Neural progenitor cell (in vitro differentiated cells): ENCODE measurements at regions not wholly inside any gene's neighbourhood (a gene's known extent, or its start where the extent isn't known, plus 50 kb on each side); places are given as distances from the start of the nearest gene placed in this dataset.

ENCODE experiments used
- DNase-seq: peaks from one replicate; pipeline ENCODE4 v3.0.0-alpha.2; 2016; ENCODE audit warnings: low spot score
- H2AFZ ChIP-seq: fragments of 200-600 bp; sonication (generic); replicated peaks from 2 replicates; pipeline ENCODE4 v1.6.1; 2016; ENCODE audit warnings: antibody characterized with exemption
- H3F3A ChIP-seq: fragments of 200-600 bp; sonication (generic); 2 replicates; pipeline ENCODE4 v1.6.1; 2016; ENCODE audit warnings: antibody characterized with exemption, low read depth
- H3K27ac ChIP-seq: fragments of 200-600 bp; sonication (generic); 2 replicates; pipeline ENCODE4 v1.5.1; 2016; ENCODE audit warnings: mild to moderate bottlenecking
- H3K27me3 ChIP-seq: fragments of 200-600 bp; sonication (generic); 2 replicates; pipeline ENCODE4 v1.6.1; 2016; ENCODE audit warnings: mild to moderate bottlenecking, moderate library complexity
- H3K36me3 ChIP-seq: fragments of 200-600 bp; sonication (generic); 2 replicates; pipeline ENCODE4 v1.5.1; 2016
- H3K4me1 ChIP-seq: fragments of 200-600 bp; sonication (generic); 2 replicates; pipeline ENCODE4 v1.6.1; 2016; ENCODE audit warnings: mixed run types
- H3K4me2 ChIP-seq: fragments of 200-600 bp; sonication (generic); 2 replicates; pipeline ENCODE4 v1.6.1; 2016
- H3K4me3 ChIP-seq: fragments of 200-600 bp; sonication (generic); 2 replicates; pipeline ENCODE4 v1.5.1; 2016
- H3K79me2 ChIP-seq: fragments of 200-600 bp; sonication (generic); 2 replicates; pipeline ENCODE4 v1.6.1; 2016; ENCODE audit warnings: low read depth
- H3K9ac ChIP-seq: fragments of 200-600 bp; sonication (generic); 2 replicates; pipeline ENCODE4 v1.6.1; 2016
- H3K9me3 ChIP-seq: fragments of 200-600 bp; sonication (generic); 2 replicates; pipeline ENCODE4 v1.5.1; 2016; ENCODE audit warnings: low read depth
- H4K20me1 ChIP-seq: fragments of 200-600 bp; sonication (generic); 2 replicates; pipeline ENCODE4 v1.6.1; 2016; ENCODE audit warnings: low read depth
- H3K27ac Mint-ChIP-seq: 3 replicates; pipeline ENCODE4 v1.8.0; 2021; ENCODE audit warnings: mixed read lengths
- H3K27me3 Mint-ChIP-seq: 2 replicates; pipeline ENCODE4 v1.8.0; 2022; ENCODE audit warnings: low read depth, mild to moderate bottlenecking, inconsistent platforms, moderate library complexity, mixed read lengths; ENCODE audit not compliant: insufficient read depth
- H3K36me3 Mint-ChIP-seq: 3 replicates; pipeline ENCODE4 v1.8.0; 2021; ENCODE audit warnings: mixed read lengths
- H3K4me1 Mint-ChIP-seq: 3 replicates; pipeline ENCODE4 v1.8.0; 2021; ENCODE audit warnings: mixed read lengths
- H3K4me3 Mint-ChIP-seq: 3 replicates; pipeline ENCODE4 v1.8.0; 2021; ENCODE audit warnings: mild to moderate bottlenecking, moderate library complexity, mixed read lengths
- H3K9me3 Mint-ChIP-seq: 3 replicates; pipeline ENCODE4 v1.8.0; 2020; ENCODE audit warnings: mixed read lengths
- EZH2 ChIP-seq: fragments of 200-600 bp; sonication (generic); IDR thresholded peaks from 2 replicates; pipeline ENCODE4 v1.6.1; 2017; ENCODE audit warnings: antibody characterized with exemption, mild to moderate bottlenecking, moderate library complexity
- EZH2phosphoT487 ChIP-seq: fragments of 200-600 bp; sonication (generic); IDR thresholded peaks from 2 replicates; pipeline ENCODE4 v1.6.1; 2017; ENCODE audit warnings: antibody characterized with exemption
- TF ChIP-seq, protein P1 (sequence below): fragments of 200-600 bp; sonication (generic); IDR thresholded peaks from 2 replicates; pipeline ENCODE4 v1.5.1; 2017; ENCODE audit warnings: antibody characterized with exemption, mild to moderate bottlenecking

- peak overlapping the region; percentile 58 for H3K27ac ChIP-seq
- peaks cover 6% of the 10 kb centered on the region for H3K27me3 Mint-ChIP-seq
Observed at GRCh38 chr12:124445121-124445718, 122.2 kb downstream of the NCOR2 start.

GRCh38 chr12:124443931-124444712 is 123.3 kb downstream of the NCOR2 start:
- Mint-ChIP-seq H3K27ac (peak overlapping the region; percentile 67), H3K4me3 (no peak overlapping the region), H3K27me3 (peaks cover 6% of the 10 kb centered on the region), H3K9me3 (no peaks in the 10 kb centered on the region), H3K4me1 (peaks cover 40% of the 10 kb centered on the region), H3K36me3 (peaks cover 8% of the 10 kb centered on the region)
- Histone ChIP-seq H3K79me2 (peaks cover 8% of the 10 kb centered on the region), H2AFZ (no peak overlapping the region), H3K27ac (no peak overlapping the region), H3K4me3 (no peak overlapping the region), H3K4me2 (no peak overlapping the region), H3K36me3 (no peaks in the 10 kb centered on the region), H3K9me3 (no peaks in the 10 kb centered on the region), H4K20me1 (peaks cover 30% of the 10 kb centered on the region), H3K4me1 (peaks cover 23% of the 10 kb centered on the region), H3F3A (peaks cover 27% of the 10 kb centered on the region), H3K9ac (no peak overlapping the region), H3K27me3 (no peaks in the 10 kb centered on the region)
- no peak for DNase-seq
- TF ChIP-seq EZH2 (no peak), EZH2phosphoT487 (no peak)
- TF ChIP-seq, protein P1, sequence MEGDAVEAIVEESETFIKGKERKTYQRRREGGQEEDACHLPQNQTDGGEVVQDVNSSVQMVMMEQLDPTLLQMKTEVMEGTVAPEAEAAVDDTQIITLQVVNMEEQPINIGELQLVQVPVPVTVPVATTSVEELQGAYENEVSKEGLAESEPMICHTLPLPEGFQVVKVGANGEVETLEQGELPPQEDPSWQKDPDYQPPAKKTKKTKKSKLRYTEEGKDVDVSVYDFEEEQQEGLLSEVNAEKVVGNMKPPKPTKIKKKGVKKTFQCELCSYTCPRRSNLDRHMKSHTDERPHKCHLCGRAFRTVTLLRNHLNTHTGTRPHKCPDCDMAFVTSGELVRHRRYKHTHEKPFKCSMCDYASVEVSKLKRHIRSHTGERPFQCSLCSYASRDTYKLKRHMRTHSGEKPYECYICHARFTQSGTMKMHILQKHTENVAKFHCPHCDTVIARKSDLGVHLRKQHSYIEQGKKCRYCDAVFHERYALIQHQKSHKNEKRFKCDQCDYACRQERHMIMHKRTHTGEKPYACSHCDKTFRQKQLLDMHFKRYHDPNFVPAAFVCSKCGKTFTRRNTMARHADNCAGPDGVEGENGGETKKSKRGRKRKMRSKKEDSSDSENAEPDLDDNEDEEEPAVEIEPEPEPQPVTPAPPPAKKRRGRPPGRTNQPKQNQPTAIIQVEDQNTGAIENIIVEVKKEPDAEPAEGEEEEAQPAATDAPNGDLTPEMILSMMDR, result no peak

More at GRCh38 chr12:124445121-124445718, 122.2 kb downstream of the NCOR2 start:
- Histone ChIP-seq H3K4me1 (peaks cover 23% of the 10 kb centered on the region), H3K4me2 (no peak overlapping the region), H3K9me3 (no peaks in the 10 kb centered on the region), H2AFZ (no peak overlapping the region), H3K9ac (no peak overlapping the region), H3F3A (peaks cover 19% of the 10 kb centered on the region), H3K27me3 (no peaks in the 10 kb centered on the region), H4K20me1 (peaks cover 34% of the 10 kb centered on the region), H3K36me3 (no peaks in the 10 kb centered on the region), H3K4me3 (no peak overlapping the region), H3K79me2 (peaks cover 5% of the 10 kb centered on the region)
- Mint-ChIP-seq H3K36me3 (peaks cover 9% of the 10 kb centered on the region), H3K27ac (no peak overlapping the region), H3K9me3 (no peaks in the 10 kb centered on the region), H3K4me1 (peaks cover 47% of the 10 kb centered on the region), H3K4me3 (no peak overlapping the region)
- DNase-seq, result peak; percentile 71
- TF ChIP-seq EZH2phosphoT487, result no peak
- TF ChIP-seq, protein P1, result peak; percentile 23

DNA sequence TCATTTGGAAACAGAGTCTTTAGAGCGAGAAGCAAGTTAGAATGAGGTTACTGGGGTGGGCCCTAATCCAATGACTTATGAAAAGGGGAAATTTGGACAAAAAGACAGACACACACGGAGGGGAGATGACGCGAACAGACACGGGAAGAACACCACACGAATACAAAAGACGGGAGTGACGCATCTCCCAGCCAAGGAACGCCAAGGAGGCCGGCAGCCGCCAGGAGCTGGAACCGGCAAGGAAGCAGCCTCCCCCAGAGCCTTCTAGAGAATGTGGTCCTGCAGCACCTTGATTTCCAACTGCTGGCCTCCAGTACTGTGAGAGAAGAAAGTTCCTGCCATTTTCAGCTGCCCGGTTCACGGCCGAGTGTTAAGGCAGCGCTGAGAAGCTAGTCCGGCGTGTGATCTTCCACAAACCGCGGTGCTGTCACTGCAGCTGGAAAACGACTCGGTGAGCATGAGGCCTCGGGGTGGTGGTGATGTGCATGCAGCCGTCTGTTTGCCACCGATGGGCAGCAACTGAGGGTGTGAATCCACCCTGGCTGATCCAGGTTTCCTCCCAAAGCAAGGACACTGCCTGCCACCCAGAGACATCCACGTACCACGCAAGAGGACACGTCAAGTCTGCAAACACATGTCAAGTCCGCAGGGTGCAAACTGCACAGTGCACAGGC is 124.5 kb downstream of the NCOR2 start:
- DNase-seq, result no peak
- no peak overlapping the region for H3K27ac ChIP-seq
- no peaks in the 10 kb centered on the region for H3K27me3 ChIP-seq
- peaks cover 40% of the 10 kb centered on the region for H3F3A ChIP-seq
- Mint-ChIP-seq H3K4me3 (no peak overlapping the region), H3K36me3 (peaks cover 3% of the 10 kb centered on the region), H3K9me3 (no peaks in the 10 kb centered on the region), H3K27me3 (peaks cover 5% of the 10 kb centered on the region), H3K4me1 (peaks cover 40% of the 10 kb centered on the region), H3K27ac (no peak overlapping the region)
- peaks cover 31% of the 10 kb centered on the region for H4K20me1 ChIP-seq
- no peak overlapping the region for H2AFZ ChIP-seq
- no peaks in the 10 kb centered on the region for H3K9me3 ChIP-seq
- no peak overlapping the region for H3K4me2 ChIP-seq
- H3K79me2 ChIP-seq, result peaks cover 8% of the 10 kb centered on the region
- H3K4me1 ChIP-seq, result peaks cover 23% of the 10 kb centered on the region
- no peak for TF ChIP-seq EZH2
- TF ChIP-seq, protein P1, result no peak
- no peak for TF ChIP-seq EZH2phosphoT487
- H3K4me3 ChIP-seq, result no peak overlapping the region
- no peak overlapping the region for H3K9ac ChIP-seq
- H3K36me3 ChIP-seq, result no peaks in the 10 kb centered on the region
